H1 (cell line): ENCODE measurements at regions not wholly inside any gene's neighbourhood (a gene's known extent, or its start where the extent isn't known, plus 50 kb on each side); places are given as distances from the start of the nearest gene placed in this dataset.

ENCODE experiments used
- CTCF ChIA-PET: fragments of 300-600 bp; sonication (Branson Sonifier 250); formaldehyde crosslinking; loops from one replicate; lab custom pipeline; 2021; ENCODE audit not compliant: partially characterized antibody; lab: Charles Lee
- POLR2A ChIA-PET: fragments of 300-600 bp; sonication (Branson Sonifier 250); formaldehyde crosslinking; loops from one replicate; lab custom pipeline; 2021; ENCODE audit warnings: inconsistent platforms; ENCODE audit not compliant: partially characterized antibody; lab: Charles Lee
- DNase-seq, 2 experiments: peaks; one replicate each; pipeline versions ENCODE4 v3.0.0 to v3.0.0-alpha.2; 2010 to 2022; ENCODE audit warnings: low spot score in 2 of 2, low read depth in 1 of 2, mixed read lengths in 1 of 2
- FAIRE-seq: peaks from 2 replicates; lab custom pipeline; 2011; peaks lifted over from hg19 to GRCh38; lab: Jason Lieb, UNC
- H2AFZ ChIP-seq: 2 replicates; pipeline ENCODE4 v1.8.1; 2012; ENCODE audit warnings: low read length, inconsistent platforms
- H2AK5ac ChIP-seq: 2 replicates; pipeline ENCODE4 v1.6.1; 2013; ENCODE audit warnings: low read depth, low read length
- H2BK120ac ChIP-seq: replicated peaks from 2 replicates; pipeline ENCODE3; 2013; ENCODE audit warnings: low read depth, low read length, inconsistent platforms
- H2BK12ac ChIP-seq: 2 replicates; pipeline ENCODE4 v1.6.1; 2013; ENCODE audit warnings: low read depth, low read length
- H2BK15ac ChIP-seq: 2 replicates; pipeline ENCODE4 v1.6.1; 2013; ENCODE audit warnings: low read length
- H2BK20ac ChIP-seq: 2 replicates; pipeline ENCODE4 v1.6.1; 2013; ENCODE audit warnings: low read length
- H2BK5ac ChIP-seq: 2 replicates; pipeline ENCODE4 v1.6.1; 2013; ENCODE audit warnings: low read depth, low read length
- H3K14ac ChIP-seq: 2 replicates; pipeline ENCODE4 v1.6.1; 2013; ENCODE audit warnings: inconsistent platforms; ENCODE audit not compliant: insufficient read length
- H3K18ac ChIP-seq: 2 replicates; pipeline ENCODE4 v1.6.1; 2013; ENCODE audit warnings: low read length; ENCODE audit errors: extremely low read depth
- H3K23ac ChIP-seq: 2 replicates; pipeline ENCODE4 v1.6.1; 2013; ENCODE audit warnings: inconsistent platforms; ENCODE audit not compliant: insufficient read length
- H3K23me2 ChIP-seq: 2 replicates; pipeline ENCODE4 v1.6.1; 2013; ENCODE audit warnings: low read depth, low read length
- H3K27ac ChIP-seq: 2 replicates; pipeline ENCODE4 v1.6.1; 2011; ENCODE audit warnings: low read depth, low read length, inconsistent platforms
- H3K27me3 ChIP-seq, 4 experiments: replicated peaks in 1 of 4; 1 replicate in 1 of 4; 2 replicates in 3 of 4; pipeline versions ENCODE4 v1.6.1 to v1.8.1; 2011 to 2013; ENCODE audit warnings: low read length in 3 of 4, mild to moderate bottlenecking in 3 of 4, inconsistent platforms in 2 of 4, mixed read lengths in 2 of 4, moderate library complexity in 1 of 4; ENCODE audit not compliant: control insufficient read depth in 3 of 4, insufficient read depth in 3 of 4; ENCODE audit errors: extremely low read depth in 1 of 4
- H3K36me3 ChIP-seq, 4 experiments: 2 replicates each; pipeline versions ENCODE4 v1.6.1 to v1.8.1; 2011 to 2013; ENCODE audit warnings: mild to moderate bottlenecking in 4 of 4, low read length in 3 of 4, moderate library complexity in 2 of 4, control low read depth in 1 of 4, inconsistent platforms in 1 of 4; ENCODE audit not compliant: insufficient read depth in 4 of 4, control insufficient read depth in 2 of 4
- H3K4ac ChIP-seq: replicated peaks from 2 replicates; pipeline ENCODE3; 2013; ENCODE audit warnings: low read length, low read depth, mixed read lengths, inconsistent platforms; ENCODE audit not compliant: insufficient read length
- H3K4me1 ChIP-seq, 4 experiments: replicated peaks in 1 of 4; 1 replicate in 1 of 4; 2 replicates in 3 of 4; pipeline versions ENCODE4 v1.6.1 to v1.8.1; 2011 to 2013; ENCODE audit warnings: low read length in 3 of 4, inconsistent platforms in 2 of 4, mixed read lengths in 1 of 4; ENCODE audit not compliant: insufficient read depth in 4 of 4, control insufficient read depth in 3 of 4
- H3K4me2 ChIP-seq, 2 experiments: 2 replicates each; pipeline versions ENCODE4 v1.6.1 to v1.8.1; 2011 to 2013; ENCODE audit warnings: low read depth in 2 of 2, low read length in 2 of 2, control low read depth in 1 of 2, inconsistent platforms in 1 of 2, mild to moderate bottlenecking in 1 of 2; ENCODE audit not compliant: insufficient read depth in 1 of 2
- H3K4me3 ChIP-seq, 4 experiments: fragments of 200-600, 300-600 bp in 1 of 4; sonication (generic), shearing (Covaris generic), sonication (Bioruptor Twin) in 1 of 4; 2 replicates each; pipeline versions ENCODE4 v1.5.1 to v1.8.1; 2011 to 2016; ENCODE audit warnings: low read length in 4 of 4, low read depth in 3 of 4, control low read depth in 2 of 4, inconsistent platforms in 2 of 4, mild to moderate bottlenecking in 2 of 4, mixed read lengths in 1 of 4, moderate library complexity in 1 of 4; ENCODE audit not compliant: insufficient read depth in 2 of 4; ENCODE audit errors: extremely low read depth in 1 of 4
- H3K56ac ChIP-seq: replicated peaks from 2 replicates; pipeline ENCODE3; 2013; ENCODE audit warnings: low read depth, mild to moderate bottlenecking, mixed read lengths, low read length, inconsistent platforms; ENCODE audit not compliant: insufficient read length
- H3K79me1 ChIP-seq: 2 replicates; pipeline ENCODE4 v1.6.1; 2013; ENCODE audit warnings: low read depth, low read length, control low read depth
- H3K79me2 ChIP-seq, 2 experiments: 2 replicates each; pipeline versions ENCODE4 v1.6.1 to v1.8.1; 2012 to 2013; ENCODE audit warnings: low read length in 2 of 2, mild to moderate bottlenecking in 2 of 2, inconsistent platforms in 1 of 2; ENCODE audit not compliant: insufficient read depth in 2 of 2, control insufficient read depth in 1 of 2
- H3K9ac ChIP-seq, 4 experiments: replicated peaks in 1 of 4; 1 replicate in 1 of 4; 2 replicates in 3 of 4; pipeline versions ENCODE4 v1.6.1 to v1.8.1; 2011 to 2013; ENCODE audit warnings: low read depth in 3 of 4, low read length in 3 of 4, control low read depth in 2 of 4, mild to moderate bottlenecking in 2 of 4, moderate library complexity in 2 of 4, inconsistent platforms in 1 of 4; ENCODE audit errors: extremely low read depth in 1 of 4
- H3K9me3 ChIP-seq, 2 experiments: 2 replicates each; pipeline versions ENCODE4 v1.6.1 to v1.8.1; 2012 to 2013; ENCODE audit warnings: mild to moderate bottlenecking in 2 of 2, moderate library complexity in 2 of 2, control low read depth in 1 of 2, inconsistent platforms in 1 of 2, low read depth in 1 of 2, low read length in 1 of 2, mixed read lengths in 1 of 2; ENCODE audit not compliant: insufficient read depth in 2 of 2
- H4K20me1 ChIP-seq, 2 experiments: replicated peaks in 1 of 2; 2 replicates each; pipeline versions ENCODE3 to v1.8.1; 2011 to 2013; ENCODE audit warnings: inconsistent platforms in 2 of 2, low read length in 2 of 2, mild to moderate bottlenecking in 1 of 2; ENCODE audit not compliant: insufficient read depth in 2 of 2, control insufficient read depth in 1 of 2
- H4K5ac ChIP-seq: 2 replicates; pipeline ENCODE4 v1.6.1; 2013; ENCODE audit warnings: low read length, low read depth, mixed read lengths, inconsistent platforms; ENCODE audit not compliant: insufficient read length
- H4K8ac ChIP-seq: 2 replicates; pipeline ENCODE4 v1.8.0; 2013; ENCODE audit warnings: mild to moderate bottlenecking, moderate library complexity, low read length, inconsistent platforms; ENCODE audit not compliant: insufficient read depth; ENCODE audit errors: extremely low read depth
- H4K91ac ChIP-seq: replicated peaks from 2 replicates; pipeline ENCODE3; 2013; ENCODE audit warnings: low read length, mixed read lengths, inconsistent platforms; ENCODE audit not compliant: insufficient read length
- WGBS, 2 experiments: shearing (Covaris generic) in 1 of 2; methylation state at CpG; one replicate each; pipeline versions ENCODE4 v1.1.6 to v1.1.7; 2013 to 2015; ENCODE audit warnings: low lambda C conversion rate in 2 of 2, mixed read lengths in 2 of 2, inconsistent platforms in 1 of 2, low coverage in 1 of 2, missing lambda C conversion rate in 1 of 2; ENCODE audit not compliant: insufficient replicate concordance in 2 of 2, insufficient coverage in 1 of 2, insufficient read length in 1 of 2; ENCODE audit errors: extremely low coverage in 1 of 2, missing lambda C conversion rate in 1 of 2; 5-methylcytosine and 5-hydroxymethylcytosine counted together
- TF ChIP-seq, protein P1 (sequence below): IDR thresholded peaks from 2 replicates; pipeline ENCODE4 v1.6.1; 2011; ENCODE audit warnings: low read depth, mild to moderate bottlenecking, low read length; ENCODE audit not compliant: insufficient read depth

GRCh38 chr13:39985071-39985470 lies 329.6 kb downstream of the COG6 start:
- Histone ChIP-seq H3K23ac (no peak overlapping the region), H3K36me3 (no peaks in the 10 kb centered on the region), H3K14ac (no peak overlapping the region), H3K79me1 (no peaks in the 10 kb centered on the region), H3K23me2 (no peaks in the 10 kb centered on the region), H3K27ac (no peak overlapping the region), H2AFZ (no peak overlapping the region), H4K91ac (no peak overlapping the region), H2AK5ac (no peak overlapping the region), H3K79me2 (no peaks in the 10 kb centered on the region), H4K5ac (no peak overlapping the region), H3K4me3 (no peak overlapping the region), H2BK12ac (no peak overlapping the region), H2BK15ac (no peak overlapping the region), H4K8ac (no peak overlapping the region), H3K27me3 (no peaks in the 10 kb centered on the region), H3K9me3 (no peaks in the 10 kb centered on the region; a peak in 1 of 4 replicates), H2BK20ac (no peak overlapping the region), H3K4me1 (no peaks in the 10 kb centered on the region), H3K4me2 (no peak overlapping the region), H4K20me1 (no peaks in the 10 kb centered on the region), H3K4ac (no peak overlapping the region), H3K56ac (no peak overlapping the region), H3K9ac (no peak overlapping the region), H2BK120ac (no peak overlapping the region), H2BK5ac (no peak overlapping the region), H3K18ac (no peak overlapping the region)
- TF ChIP-seq, protein P1, sequence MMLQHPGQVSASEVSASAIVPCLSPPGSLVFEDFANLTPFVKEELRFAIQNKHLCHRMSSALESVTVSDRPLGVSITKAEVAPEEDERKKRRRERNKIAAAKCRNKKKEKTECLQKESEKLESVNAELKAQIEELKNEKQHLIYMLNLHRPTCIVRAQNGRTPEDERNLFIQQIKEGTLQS = no peak
- 93% methylated on average over 4 of the region's 4 CpGs; no CpG with 5 or more reads in 1 of the 2 experiments for WGBS, 2 experiments
- DNase-seq (no peak), FAIRE-seq (no peak)
- ChIA-PET POLR2A (no interaction called here), CTCF (no interaction called here)
